ENCODE measurements at regions not wholly inside any gene's neighbourhood (a gene's known extent, or its start where the extent isn't known, plus 50 kb on each side); places are given as distances from the start of the nearest gene placed in this dataset.

DNA sequence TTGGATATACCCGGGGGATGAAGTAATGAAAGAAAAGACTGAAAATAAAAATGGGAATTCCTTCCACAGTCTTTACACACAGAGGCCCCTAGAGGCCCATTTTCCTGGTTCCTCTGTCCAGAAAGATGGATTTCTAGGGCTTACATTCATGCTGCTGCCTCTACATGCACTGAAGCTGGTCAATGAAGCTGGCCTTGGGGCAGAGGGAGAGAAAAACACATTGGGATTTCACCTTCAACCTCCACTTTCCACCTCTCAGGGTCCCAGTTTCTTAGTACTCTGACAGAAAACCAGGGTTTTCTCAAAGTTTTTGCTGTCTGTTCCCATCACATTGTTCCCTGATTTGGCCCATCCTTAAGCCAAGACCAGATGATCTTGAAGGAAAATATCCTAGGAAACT lies 154.6 kb upstream of the ZSWIM2 start:
- no peak for TF ChIP-seq YBX1 (IDR thresholded peaks at IDR 0.05)
- TF ChIP-seq, protein P1, sequence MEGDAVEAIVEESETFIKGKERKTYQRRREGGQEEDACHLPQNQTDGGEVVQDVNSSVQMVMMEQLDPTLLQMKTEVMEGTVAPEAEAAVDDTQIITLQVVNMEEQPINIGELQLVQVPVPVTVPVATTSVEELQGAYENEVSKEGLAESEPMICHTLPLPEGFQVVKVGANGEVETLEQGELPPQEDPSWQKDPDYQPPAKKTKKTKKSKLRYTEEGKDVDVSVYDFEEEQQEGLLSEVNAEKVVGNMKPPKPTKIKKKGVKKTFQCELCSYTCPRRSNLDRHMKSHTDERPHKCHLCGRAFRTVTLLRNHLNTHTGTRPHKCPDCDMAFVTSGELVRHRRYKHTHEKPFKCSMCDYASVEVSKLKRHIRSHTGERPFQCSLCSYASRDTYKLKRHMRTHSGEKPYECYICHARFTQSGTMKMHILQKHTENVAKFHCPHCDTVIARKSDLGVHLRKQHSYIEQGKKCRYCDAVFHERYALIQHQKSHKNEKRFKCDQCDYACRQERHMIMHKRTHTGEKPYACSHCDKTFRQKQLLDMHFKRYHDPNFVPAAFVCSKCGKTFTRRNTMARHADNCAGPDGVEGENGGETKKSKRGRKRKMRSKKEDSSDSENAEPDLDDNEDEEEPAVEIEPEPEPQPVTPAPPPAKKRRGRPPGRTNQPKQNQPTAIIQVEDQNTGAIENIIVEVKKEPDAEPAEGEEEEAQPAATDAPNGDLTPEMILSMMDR (IDR thresholded peaks at IDR 0.05 in 2 of 3, conservative IDR thresholded peaks at IDR 0.05 in 1 of 3; ENCODE audit: control insufficient read depth in 2 of 3, extremely low read depth in 1 of 3, insufficient read depth in 1 of 3, low read depth in 3 of 3, low read length in 3 of 3), result no peak
- TF ChIP-seq TBL1XR1 (IDR thresholded peaks at IDR 0.05; ENCODE audit: low read depth, low read length), result no peak
- TF ChIP-seq, protein P2, sequence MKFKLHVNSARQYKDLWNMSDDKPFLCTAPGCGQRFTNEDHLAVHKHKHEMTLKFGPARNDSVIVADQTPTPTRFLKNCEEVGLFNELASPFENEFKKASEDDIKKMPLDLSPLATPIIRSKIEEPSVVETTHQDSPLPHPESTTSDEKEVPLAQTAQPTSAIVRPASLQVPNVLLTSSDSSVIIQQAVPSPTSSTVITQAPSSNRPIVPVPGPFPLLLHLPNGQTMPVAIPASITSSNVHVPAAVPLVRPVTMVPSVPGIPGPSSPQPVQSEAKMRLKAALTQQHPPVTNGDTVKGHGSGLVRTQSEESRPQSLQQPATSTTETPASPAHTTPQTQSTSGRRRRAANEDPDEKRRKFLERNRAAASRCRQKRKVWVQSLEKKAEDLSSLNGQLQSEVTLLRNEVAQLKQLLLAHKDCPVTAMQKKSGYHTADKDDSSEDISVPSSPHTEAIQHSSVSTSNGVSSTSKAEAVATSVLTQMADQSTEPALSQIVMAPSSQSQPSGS (IDR thresholded peaks at IDR 0.05; ENCODE audit: low read length), result no peak
- no peak for TF ChIP-seq CBX5 (IDR thresholded peaks at IDR 0.05; ENCODE audit: low read depth)

Measured in GM12878 (cell line).